Stimulated activated CD8-positive, alpha-beta memory T cell treated with anti-CD3 and anti-CD28 coated beads, Interleukin-4, amount 100 ng/mL, for 48 hours (primary cell): ENCODE measurements at regions not wholly inside any gene's neighbourhood (a gene's known extent, or its start where the extent isn't known, plus 50 kb on each side); places are given as distances from the start of the nearest gene placed in this dataset.

Experiments
- DNase-seq: peaks from one replicate; pipeline ENCODE4 v3.0.0-alpha.2; 2020

DNA sequence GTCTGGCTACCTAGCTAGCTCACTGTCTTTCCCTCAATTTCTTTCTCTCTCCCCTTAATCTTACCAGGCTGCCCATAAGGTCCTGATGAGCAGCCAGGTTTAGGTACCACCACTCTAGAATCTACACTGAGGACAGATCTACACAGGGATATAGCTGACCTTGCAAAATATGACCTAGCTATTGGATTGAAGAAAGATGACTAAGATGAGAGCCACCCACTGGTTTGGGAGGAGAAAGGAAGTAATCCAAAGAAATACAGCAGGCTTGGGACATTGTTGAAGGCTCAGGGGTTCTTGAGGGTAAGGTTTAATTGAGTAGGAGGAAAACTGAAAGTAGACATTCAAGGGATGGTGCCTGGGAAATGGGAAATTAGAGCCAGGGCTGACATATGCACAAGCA is 142.0 kb upstream of the TMC3 start:
- DNase-seq: no peak

DNA sequence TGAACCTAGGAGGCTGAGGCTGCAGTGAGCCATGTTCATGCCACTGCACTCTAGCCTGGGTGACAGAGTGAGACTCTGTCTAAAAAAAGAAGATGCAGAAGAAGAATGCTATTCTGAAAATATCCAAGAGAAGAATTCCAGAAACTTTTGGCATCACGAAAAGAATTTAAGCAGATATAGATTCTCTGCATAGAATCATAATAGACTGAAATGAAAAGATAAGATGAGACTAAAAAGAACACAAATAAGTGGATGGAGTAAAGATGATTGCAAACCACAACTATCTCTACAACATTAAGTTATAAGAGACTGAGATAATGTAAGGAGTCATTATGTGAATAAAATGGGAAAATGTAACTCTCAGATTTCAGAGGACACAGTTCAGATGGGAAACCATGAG is 140.7 kb upstream of the TMC3 start:
- no peak for DNase-seq

DNA sequence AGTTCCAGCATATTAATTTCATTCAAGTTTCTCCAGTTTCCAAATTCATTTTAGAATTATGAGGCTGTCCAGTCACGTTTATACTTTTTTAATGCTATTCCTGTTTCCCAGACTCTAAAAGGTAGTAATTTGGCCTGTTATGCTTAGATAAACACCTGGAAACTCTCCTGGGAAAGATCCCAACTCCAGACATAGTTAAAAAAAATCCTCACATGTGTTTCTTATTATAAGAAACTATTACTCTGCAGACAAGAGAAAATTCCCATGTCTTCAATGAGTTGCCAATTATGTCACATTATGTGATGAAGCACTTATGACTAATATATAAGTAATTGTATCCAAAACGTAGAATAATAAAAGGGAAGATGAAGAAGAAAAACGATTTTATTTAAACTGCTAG is 137.1 kb upstream of the TMC3 start:
- DNase-seq: no peak

DNA sequence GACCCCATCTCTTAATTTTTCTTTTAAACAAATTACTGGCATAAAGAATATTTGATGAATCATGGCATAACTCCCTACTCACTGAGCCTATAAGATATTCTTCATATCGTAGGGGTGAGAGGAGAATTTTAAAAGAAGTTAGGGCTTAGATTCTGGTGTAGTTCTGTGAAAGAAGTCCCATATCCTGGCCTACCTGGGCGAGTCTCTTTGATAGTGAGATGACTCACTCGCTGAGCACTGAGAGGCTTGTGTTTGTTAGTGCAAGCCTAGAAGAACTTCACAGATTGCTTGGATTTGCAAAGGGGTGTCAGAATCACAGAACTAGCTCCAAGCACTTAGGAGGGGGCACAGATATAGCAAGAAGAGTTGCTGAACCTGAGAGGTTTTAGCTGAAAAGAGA is 133.8 kb upstream of the TMC3 start:
- no peak for DNase-seq

DNA sequence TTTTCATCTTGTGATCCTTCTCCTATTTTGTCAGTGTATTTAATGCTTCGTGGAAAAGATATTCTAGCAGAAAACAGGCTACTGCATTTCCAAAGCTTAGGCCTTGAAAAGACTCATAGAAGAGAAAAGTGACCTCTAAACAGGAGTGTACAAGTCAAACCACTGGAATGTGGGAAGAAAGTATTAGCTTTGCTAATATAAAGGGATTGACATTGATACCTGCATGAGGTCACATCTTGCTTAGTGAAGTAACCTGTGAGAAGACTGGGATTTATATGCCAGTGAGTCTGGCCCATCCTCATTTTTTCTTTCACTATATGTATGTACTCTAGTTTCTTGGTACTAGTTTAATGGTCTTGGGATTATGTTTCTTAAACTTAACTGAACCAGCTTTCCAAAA is 132.9 kb upstream of the TMC3 start:
- no peak for DNase-seq

DNA sequence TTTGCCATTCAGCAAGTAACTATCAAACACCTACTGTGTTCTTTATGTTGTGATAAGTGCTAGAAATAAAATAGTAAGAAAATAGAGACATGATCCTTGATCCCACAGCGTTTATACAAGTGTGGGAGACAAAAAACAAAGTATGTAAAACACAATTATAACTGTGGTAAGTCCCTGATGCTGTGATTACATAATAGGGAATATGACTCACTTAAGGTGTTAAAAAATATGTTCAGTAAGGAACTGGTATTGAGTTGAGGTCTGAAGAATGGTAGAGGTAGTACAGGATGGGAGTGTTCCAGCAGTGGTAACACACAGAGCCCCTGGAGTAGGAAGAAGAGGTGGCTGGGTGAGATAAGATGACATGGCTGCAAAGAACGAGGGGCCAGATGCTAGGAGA is 132.1 kb upstream of the TMC3 start:
- no peak for DNase-seq

DNA sequence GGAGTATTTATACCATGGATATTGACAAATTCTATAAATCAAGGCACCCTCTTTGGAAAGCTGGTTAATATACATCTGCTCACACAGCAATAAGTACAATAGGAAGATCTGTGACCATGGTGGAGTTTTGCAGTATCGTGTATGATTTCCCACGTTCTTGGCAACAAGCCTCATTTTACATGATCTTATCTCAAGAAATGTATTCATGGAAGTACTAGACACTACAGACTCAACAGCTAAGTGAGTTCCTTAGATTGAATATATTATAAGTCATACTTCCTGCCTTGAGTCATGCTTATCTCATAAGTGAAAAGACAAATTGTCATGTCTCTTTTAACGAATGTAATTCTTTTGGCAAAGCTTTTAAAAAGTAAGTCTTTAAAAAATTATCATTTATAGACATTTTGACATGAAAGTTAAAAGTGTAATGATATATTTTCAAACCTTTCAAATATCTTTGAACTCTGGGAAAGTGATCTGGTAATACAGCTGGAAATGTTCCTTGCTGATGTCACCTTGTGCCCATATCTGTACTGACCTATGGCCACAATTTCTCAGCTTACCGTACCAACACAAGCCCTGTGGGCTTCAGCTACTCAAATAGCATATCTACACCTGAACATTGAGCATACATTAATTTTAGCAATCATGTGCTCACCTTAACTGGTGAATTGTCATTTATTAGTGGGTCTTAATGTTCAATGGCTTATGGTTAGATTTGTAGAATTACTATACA is 130.3 kb upstream of the TMC3 start:
- no peak for DNase-seq

DNA sequence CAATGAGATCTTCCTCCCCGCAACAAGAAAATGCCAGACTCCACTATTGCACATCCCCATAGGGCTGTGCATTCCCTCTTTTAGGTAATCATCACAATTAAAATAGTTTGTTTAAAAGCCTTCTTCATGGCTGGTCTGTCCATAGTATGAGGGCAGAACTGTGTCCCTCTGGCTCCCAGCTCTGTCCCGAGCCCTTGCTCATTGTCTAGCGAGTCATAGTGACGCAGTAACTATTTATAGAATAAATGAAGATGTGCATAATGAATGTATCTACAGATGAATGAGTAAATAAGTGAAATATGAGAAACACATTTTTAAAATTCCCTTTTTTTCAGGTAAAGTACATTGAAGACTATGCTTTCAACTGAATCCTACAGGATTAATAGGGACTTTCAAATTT is 128.4 kb upstream of the TMC3 start:
- no peak for DNase-seq

DNA sequence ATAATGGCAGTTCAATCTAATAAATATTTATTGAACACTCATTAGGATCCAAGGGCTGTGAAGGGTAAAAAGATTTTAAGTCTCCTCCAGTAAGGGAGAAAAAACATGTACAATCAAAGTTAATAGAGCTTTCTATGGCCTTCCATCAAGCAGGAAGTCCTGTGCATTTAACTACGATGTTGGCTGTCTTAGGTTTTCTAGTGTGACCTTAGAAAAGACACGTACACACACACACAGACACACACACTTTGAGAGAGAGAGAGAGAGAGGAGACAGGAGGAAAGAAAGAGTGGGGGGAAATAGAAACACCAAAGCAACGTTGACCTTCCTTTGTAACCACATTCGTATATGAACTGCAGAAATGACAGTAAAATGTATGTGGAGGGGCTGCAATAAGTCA is 126.1 kb upstream of the TMC3 start:
- DNase-seq: no peak

DNA sequence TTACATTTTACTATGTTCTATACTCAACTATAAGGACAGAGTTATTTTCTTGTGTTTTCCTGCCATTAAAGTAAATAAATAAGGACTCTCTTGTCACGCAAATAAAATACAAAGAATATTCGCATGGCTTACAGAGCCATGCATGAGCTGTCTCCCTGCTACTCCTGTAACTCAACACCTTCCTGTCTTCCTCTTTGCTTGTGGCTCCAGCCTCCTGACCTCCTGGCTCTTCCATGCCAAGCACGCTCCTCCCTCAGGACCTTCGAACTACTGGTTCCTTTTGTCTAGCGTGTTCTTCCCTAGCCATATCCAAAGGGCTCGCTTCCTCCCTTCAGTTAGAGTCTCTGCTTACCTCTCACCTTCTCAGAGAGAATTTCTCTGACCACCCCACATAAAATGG is 124.3 kb upstream of the TMC3 start:
- no peak for DNase-seq

DNA sequence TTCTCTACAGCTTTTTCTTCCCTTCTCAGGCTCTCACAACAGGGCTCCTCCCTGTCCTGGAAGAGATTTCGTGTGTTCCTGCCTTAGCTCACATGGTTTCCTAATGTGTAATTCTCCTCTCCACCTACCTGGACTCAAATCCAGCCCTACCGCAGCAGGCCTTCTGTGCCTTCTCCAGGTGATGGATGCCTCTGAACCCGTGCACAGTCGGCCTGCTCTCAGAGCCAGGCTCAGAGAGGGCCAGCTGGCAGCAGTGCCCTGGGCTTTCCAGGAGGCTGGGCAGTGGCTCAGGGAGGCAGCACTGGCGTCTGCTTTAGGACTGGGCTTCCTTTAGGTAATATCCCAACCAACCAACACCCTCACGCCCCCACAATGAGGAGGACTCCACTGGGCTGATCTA is 123.2 kb upstream of the TMC3 start:
- no peak for DNase-seq

DNA sequence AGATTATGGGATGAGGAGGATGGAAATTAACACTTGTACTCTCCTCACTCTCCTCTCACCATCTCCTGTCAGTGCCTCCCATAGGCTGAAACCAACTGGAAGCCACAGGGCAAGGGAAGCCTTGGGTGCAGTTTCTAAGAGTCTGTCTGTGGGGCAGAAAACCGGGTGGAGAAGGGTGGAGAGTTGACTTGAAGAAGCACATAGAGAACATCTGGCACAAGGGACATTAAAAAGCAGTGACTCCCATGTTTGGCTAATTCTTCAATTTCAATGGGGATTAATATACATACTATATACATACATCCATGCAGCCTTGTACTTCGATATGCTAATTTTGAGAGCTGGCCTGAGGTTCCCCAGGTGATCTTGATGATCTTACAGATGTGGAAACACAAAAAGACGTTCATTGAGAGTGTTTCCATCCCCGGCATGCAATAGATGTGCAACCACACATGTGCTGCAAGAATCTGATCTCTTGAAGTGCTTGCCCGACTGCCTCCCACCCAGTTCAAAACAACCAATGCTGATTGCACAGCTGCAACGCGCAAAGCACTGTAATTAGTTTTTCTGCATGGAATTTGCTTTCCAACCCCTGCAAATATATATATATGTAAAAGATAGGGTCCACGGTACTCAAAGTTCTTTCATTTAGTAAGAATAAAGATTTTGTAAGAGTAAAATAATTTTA is 121.9 kb upstream of the TMC3 start:
- no peak for DNase-seq

DNA sequence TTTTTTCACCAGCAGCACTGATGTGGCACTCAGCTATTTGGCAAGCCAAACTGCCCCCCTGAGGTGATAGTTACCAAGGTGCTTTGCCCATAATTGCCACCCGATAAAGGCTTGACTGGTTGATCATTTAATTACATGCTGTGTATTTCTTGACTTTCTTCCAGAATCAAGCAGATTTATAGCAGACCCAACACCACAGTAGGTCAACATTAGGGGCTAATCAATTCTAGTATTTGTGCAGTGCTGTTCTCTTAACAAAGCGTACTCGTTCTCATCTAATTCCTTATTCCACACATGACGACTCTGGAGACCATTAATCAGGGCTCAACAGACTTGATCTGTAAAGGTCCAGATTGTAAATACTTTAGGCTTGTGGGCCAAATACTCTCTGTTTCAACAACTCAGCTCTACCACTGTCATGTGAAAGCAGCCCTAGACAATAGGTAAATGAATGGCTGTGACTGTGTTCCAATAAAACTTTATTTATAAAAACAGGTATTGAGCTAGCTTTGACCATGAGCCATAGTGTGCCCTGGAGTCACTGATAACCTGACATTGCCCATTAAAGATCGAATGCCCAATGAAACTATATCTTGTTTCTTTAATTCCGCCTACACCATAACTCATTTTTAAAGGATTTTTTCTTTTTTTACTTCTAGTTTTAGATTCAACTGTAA is 119.1 kb upstream of the TMC3 start:
- no peak for DNase-seq

DNA sequence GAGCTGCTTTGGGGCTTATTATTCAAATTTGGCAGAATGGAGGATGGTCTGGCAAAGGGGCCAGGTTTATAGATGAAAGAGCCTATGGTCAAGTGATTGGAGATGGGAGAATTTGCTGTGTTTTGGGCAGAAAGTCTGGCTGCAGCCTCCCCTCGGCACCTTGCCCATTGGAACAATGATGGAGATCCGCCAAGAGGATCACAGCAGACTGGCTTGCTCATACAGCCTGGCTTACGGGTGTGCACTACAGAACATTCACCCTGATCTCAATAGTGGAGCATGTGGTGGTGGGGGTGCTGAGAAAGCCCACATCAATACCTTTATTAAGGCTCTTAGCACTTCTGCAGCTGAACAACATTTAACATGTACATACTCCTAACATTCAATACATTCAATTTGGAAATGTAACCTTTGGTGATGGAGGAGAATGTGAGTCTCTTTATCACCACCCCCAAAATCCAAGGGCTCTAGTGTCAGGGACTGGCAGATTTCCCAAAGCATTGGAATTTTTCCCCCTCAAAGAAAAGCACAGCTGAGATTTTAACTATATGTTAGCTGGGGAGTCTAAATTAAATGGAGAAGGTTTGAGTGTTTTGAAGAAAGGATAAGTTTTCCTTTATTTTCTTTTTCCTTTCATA is 118.4 kb upstream of the TMC3 start:
- DNase-seq: no peak

DNA sequence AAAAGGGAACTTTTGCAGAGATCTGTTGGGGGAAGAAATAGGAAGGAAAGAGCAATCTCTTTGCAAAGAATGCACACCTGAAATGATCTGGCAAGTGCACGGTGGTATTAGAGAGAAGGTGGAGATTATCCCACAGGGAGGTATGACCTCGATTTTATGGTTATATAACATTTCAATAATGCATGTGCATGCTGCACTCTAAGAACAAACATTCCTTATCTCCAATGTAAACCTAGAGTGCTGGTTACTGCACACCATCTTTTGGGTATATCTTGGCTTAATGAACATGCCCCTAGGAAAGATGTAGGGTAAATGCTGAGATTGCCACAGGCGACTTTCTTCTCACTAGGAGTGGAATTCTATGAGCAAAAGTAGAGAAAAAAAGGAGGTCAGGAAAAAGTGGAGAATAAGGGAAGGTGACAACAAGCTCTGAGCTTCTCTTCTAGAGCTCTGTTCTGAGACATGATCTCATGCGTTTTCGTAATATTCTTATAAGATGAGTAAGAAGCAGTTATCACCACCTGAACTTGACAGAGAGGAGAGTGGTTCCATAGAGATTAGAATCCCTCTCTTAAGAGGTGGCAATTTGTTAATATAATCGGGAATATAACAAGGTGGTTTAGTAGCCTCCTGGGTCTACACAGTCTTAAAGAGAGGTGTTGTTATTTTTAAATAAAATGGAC is 117.5 kb upstream of the TMC3 start:
- DNase-seq: no peak

DNA sequence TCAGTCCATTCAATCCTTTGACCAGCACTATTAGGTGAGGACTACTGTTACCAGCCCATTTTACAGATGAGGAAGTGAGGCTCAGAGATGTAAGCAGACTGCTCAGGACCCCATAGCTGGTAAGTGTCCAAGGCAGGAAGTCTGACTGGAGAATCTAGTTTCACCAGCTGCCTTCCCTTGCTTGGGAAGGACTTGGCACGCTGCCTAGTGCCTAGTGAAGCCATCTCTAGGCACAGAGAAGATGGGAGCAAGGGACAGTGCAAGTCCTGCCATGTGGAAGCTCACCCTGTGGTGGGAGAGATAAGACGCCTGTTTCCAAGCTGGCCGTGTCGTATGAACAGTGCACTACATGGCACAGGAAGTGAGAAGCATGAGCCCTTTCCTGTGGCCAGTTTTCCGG is 111.8 kb upstream of the TMC3 start:
- no peak for DNase-seq

DNA sequence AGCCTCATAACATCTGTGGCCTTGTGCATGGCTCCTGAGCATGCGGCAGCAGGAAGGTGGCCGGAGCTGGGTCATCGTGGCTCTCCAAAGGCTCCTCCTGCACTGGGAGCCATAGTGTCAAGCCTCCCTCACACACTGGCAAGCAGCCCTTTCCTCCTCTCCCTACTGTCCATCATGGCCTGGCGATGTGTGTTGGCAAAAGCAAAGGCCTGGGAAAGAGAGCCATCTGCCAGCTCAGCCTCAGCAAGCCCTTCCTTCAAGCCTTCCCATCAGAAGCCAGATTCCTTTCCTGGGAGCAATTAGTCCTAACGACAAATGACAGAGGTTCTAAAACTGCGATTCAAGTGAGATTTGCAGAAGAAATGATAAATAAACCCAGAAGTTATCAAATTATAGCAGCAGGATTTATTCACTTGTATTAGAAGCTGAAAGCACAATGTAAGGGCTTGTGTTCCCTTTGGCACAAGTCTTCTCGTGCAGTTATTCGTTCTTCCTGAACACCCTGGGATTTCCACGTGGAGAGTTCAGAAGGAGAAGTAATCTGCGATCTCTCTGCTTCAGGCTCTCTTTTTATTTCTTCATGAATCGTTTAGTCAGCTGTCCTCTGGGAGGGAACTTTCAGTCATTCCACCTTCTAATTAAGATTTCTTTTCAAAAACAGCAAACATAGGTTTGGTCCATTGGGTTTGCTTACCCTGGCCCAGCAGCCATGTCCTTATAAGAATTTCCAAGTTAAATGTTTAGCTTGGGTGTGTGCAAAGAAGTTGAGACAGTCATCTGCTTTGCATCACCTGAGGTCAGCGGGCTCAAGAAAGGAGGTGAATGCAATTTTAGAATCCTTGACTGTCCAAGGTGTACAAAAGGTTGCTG is 110.3 kb upstream of the TMC3 start:
- no peak for DNase-seq

DNA sequence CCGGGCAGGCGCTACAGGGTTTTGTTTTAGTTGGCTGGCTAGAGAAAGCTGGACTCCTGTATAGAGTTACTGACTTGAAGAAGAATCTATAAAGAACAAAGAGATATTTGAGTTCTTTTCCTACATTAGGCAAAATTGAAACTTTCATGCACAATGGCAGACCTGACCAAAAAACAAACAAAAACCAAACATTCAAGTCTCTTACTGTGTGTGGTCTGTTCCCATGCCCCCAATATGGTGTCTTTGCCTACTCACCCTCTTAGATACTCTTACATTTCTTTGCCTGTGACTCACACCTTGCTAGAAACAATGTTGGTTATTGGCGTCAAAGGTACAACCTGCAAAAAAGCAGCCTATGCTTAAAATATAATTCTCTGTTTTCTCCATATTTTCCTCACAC is 109.5 kb upstream of the TMC3 start:
- no peak for DNase-seq

DNA sequence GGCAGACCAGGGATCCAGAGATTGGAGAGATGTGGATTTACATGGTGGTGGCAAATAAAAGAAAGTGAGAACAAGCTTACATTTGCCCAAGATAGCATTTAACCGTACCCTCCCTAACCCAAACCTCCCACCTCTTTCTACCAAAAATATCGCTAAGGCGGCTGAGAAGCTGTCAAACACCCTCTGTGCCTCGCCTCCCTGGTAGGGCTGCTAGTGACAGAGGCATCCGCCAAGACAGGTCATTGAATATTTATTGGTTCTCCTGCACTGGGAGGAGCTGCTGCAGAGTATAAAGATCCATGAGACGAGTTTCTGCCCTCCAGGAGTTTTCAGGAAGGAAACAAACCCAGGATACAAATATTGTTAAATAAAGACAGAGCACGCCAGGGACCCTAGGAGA is 107.3 kb upstream of the TMC3 start:
- no peak for DNase-seq

DNA sequence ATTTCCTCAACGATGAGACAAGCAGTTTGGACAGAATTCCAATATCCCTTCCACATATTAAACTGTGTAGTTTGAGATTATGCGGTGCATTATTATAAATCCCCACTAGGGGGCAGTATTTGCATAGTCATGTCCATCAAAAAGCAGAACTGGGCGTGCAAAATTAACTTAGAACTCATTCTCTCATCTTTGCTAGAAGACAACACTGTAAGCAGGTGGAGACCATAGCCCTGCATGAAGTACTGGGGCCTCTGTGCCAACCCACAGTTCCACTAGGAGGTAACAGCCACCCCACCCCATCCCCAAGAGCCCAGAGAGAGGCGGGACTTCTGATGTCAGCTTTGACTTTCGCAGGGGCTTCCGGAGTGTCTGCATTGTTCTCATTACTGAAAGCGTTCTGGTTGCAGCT is 106.6 kb upstream of the TMC3 start:
- no peak for DNase-seq

DNA sequence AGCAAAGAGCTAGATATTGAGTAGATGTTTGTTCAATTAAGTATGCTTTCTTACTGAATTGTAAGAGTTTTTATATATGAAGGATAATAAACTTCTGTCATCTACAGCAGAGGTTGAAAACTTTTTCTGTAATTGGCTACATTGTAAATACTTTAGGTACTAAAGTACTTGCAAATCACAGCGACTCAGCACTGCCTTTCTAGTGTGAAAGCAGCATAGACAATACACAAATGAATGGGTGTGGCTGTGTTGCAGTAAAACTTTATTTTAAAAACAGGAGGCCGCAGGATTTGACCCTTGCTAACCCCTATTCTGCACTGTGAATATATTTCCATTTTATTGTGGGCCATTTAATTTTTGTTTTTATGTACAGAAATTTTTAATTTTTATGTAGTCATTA is 104.3 kb upstream of the TMC3 start:
- DNase-seq: no peak

DNA sequence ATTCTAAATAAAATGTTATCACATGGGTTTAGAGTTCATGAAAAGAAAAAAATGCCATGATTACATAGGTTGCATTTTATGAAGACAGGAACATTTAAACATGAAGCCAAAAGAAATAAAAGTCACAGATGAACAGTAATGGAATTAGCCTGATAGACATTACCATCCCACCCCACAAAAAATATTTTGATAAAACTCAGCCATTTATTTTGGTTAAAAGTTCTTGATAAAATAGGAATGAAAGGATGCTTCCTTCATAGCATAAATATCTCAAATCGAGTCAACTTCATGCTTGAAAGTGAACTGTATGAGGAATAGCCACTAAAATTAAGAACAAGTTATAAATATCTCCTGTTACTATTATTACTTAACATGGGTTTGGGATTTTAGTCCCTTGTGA is 101.9 kb upstream of the TMC3 start:
- DNase-seq: no peak
